ENCODE measurements at regions not wholly inside any gene's neighbourhood (a gene's known extent, or its start where the extent isn't known, plus 50 kb on each side); places are given as distances from the start of the nearest gene placed in this dataset.

GRCh38 chr17:52744179-52744578 lies 585.7 kb upstream of the CA10 start:
- DNase-seq (ENCODE audit: low read depth, low spot score) = no peak

- DNase-seq (ENCODE audit: low read depth, low spot score) = no peak
These were observed 581.5 kb upstream of the CA10 start for GRCh38 chr17:52740006-52740405.

GRCh38 chr17:52738791-52739190 lies 580.3 kb upstream of the CA10 start:
- DNase-seq (ENCODE audit: low read depth, low spot score) = no peak

GRCh38 chr17:52737071-52737470 lies 578.6 kb upstream of the CA10 start:
- no peak for DNase-seq (ENCODE audit: low read depth, low spot score)

- DNase-seq (ENCODE audit: low read depth, low spot score) = no peak
These were observed 574.3 kb upstream of the CA10 start for GRCh38 chr17:52732841-52733240.

- no peak for DNase-seq (ENCODE audit: low read depth, low spot score)
These were observed 566.1 kb upstream of the CA10 start for GRCh38 chr17:52724578-52724977.

GRCh38 chr17:52721910-52722309 lies 563.4 kb upstream of the CA10 start:
- no peak for DNase-seq (ENCODE audit: low read depth, low spot score)

- DNase-seq (ENCODE audit: low read depth, low spot score) = no peak
These were observed 551.9 kb upstream of the CA10 start for GRCh38 chr17:52710363-52710901.

GRCh38 chr17:52709724-52710123 lies 551.2 kb upstream of the CA10 start:
- no peak for DNase-seq (ENCODE audit: low read depth, low spot score)

- no peak for DNase-seq (ENCODE audit: low read depth, low spot score)
These were observed 537.8 kb upstream of the CA10 start for GRCh38 chr17:52696362-52696761.

GRCh38 chr17:52686140-52686539 lies 527.6 kb upstream of the CA10 start:
- DNase-seq (ENCODE audit: low read depth, low spot score) = no peak

GRCh38 chr17:52681480-52681879 lies 523.0 kb upstream of the CA10 start:
- no peak for DNase-seq (ENCODE audit: low read depth, low spot score)

GRCh38 chr17:52678211-52678610 lies 519.7 kb upstream of the CA10 start:
- DNase-seq (ENCODE audit: low read depth, low spot score) = no peak

GRCh38 chr17:52674686-52675085 lies 516.2 kb upstream of the CA10 start:
- no peak for DNase-seq (ENCODE audit: low read depth, low spot score)

- DNase-seq (ENCODE audit: low read depth, low spot score) = no peak
These were observed 515.3 kb upstream of the CA10 start for GRCh38 chr17:52673791-52674190.

- no peak for DNase-seq (ENCODE audit: low read depth, low spot score)
These were observed 507.8 kb upstream of the CA10 start for GRCh38 chr17:52666264-52666663.

GRCh38 chr17:52660692-52661091 lies 502.2 kb upstream of the CA10 start:
- no peak for DNase-seq (ENCODE audit: low read depth, low spot score)

GRCh38 chr17:52653014-52653413 lies 494.5 kb upstream of the CA10 start:
- no peak for DNase-seq (ENCODE audit: low read depth, low spot score)

GRCh38 chr17:52648995-52649394 lies 490.5 kb upstream of the CA10 start:
- no peak for DNase-seq (ENCODE audit: low read depth, low spot score)

- no peak for DNase-seq (ENCODE audit: low read depth, low spot score)
These were observed 488.9 kb upstream of the CA10 start for GRCh38 chr17:52647411-52647810.

- DNase-seq (ENCODE audit: low read depth, low spot score) = no peak
These were observed 477.9 kb upstream of the CA10 start for GRCh38 chr17:52636443-52636842.

- no peak for DNase-seq (ENCODE audit: low read depth, low spot score)
These were observed 448.1 kb upstream of the CA10 start for GRCh38 chr17:52606590-52606989.

- DNase-seq (ENCODE audit: low read depth, low spot score) = peak; percentile 5
These were observed 447.6 kb upstream of the CA10 start for GRCh38 chr17:52606098-52606497.

GRCh38 chr17:52604105-52604504 lies 445.6 kb upstream of the CA10 start:
- no peak for DNase-seq (ENCODE audit: low read depth, low spot score)

Data from astrocyte of the hippocampus (primary cell).